A673 (cell line): ENCODE measurements at regions not wholly inside any gene's neighbourhood (a gene's known extent, or its start where the extent isn't known, plus 50 kb on each side); places are given as distances from the start of the nearest gene placed in this dataset.

Experiments
- BruUV-seq: library from RNA; stranded (reverse); fragments of 400-500 nt; replicated peaks from 2 replicates; lab custom pipeline; 2021; lab: Mats Ljungman, UMichigan
- CTCF ChIA-PET: fragments of 300-600 bp; sonication (Branson Sonifier 250); formaldehyde crosslinking; loops from one replicate; lab custom pipeline; 2022; ENCODE audit warnings: antibody characterized with exemption; lab: Charles Lee
- POLR2A ChIA-PET: fragments of 300-600 bp; sonication (Branson Sonifier 250); formaldehyde crosslinking; loops from one replicate; lab custom pipeline; 2022; ENCODE audit warnings: antibody characterized with exemption; ENCODE audit not compliant: low non-redundant PET; lab: Charles Lee
- DNase-seq: peaks from one replicate; pipeline ENCODE4 v3.0.0-alpha.2; 2015; ENCODE audit warnings: low spot score
- H3K27ac ChIP-seq: fragments of 200-600 bp; sonication (generic); 2 replicates; pipeline ENCODE4 v1.5.1; 2016; ENCODE audit warnings: mixed run types, low read depth, mild to moderate bottlenecking, mixed read lengths, antibody characterized with exemption, low read length; ENCODE audit not compliant: poor library complexity, severe bottlenecking
- H3K27me3 ChIP-seq: fragments of 200-600 bp; sonication (generic); replicated peaks from 2 replicates; pipeline ENCODE4 v1.6.1; 2017; ENCODE audit warnings: mixed run types, low read depth, mild to moderate bottlenecking, mixed read lengths, antibody characterized with exemption, low read length; ENCODE audit not compliant: insufficient read depth, poor library complexity
- H3K36me3 ChIP-seq: fragments of 200-600 bp; sonication (generic); 2 replicates; pipeline ENCODE4 v1.6.1; 2016; ENCODE audit warnings: mixed run types, mild to moderate bottlenecking, mixed read lengths, antibody characterized with exemption, low read length; ENCODE audit not compliant: insufficient read depth, poor library complexity, severe bottlenecking
- H3K4me1 ChIP-seq: fragments of 200-600 bp; sonication (generic); 2 replicates; pipeline ENCODE4 v1.6.1; 2017; ENCODE audit warnings: mixed run types, mild to moderate bottlenecking, mixed read lengths, antibody characterized with exemption, low read length; ENCODE audit not compliant: insufficient read depth, poor library complexity, severe bottlenecking
- H3K4me3 ChIP-seq: fragments of 200-600 bp; sonication (generic); 2 replicates; pipeline ENCODE4 v1.5.1; 2016; ENCODE audit warnings: low read depth, mixed run types, mild to moderate bottlenecking, mixed read lengths, low read length; ENCODE audit not compliant: poor library complexity, severe bottlenecking
- H3K9me3 ChIP-seq: fragments of 200-600 bp; sonication (generic); 2 replicates; pipeline ENCODE4 v1.6.1; 2016; ENCODE audit warnings: mixed run types, low read depth, mild to moderate bottlenecking, mixed read lengths, antibody characterized with exemption, low read length; ENCODE audit not compliant: poor library complexity, severe bottlenecking
- EZH2 ChIP-seq: fragments of 200-600 bp; sonication (generic); IDR thresholded peaks from 2 replicates; pipeline ENCODE4 v1.6.1; 2017; ENCODE audit warnings: borderline replicate concordance, low read depth, mild to moderate bottlenecking, mixed read lengths, antibody characterized with exemption, low read length; ENCODE audit not compliant: poor library complexity, severe bottlenecking
- intact Hi-C: fragments of 100-400 bp; cut with micrococcal nuclease; formaldehyde crosslinking; loops from one replicate; pipeline ENCODE4 v1.10.0; 2022; ENCODE audit not compliant: unreplicated experiment
- TF ChIP-seq, protein P1 (sequence below): fragments of 300-800, 200-600 bp; sonication (generic); conservative IDR thresholded peaks from 2 replicates; pipeline ENCODE4 v1.5.1; 2017; ENCODE audit warnings: low read depth, mild to moderate bottlenecking, antibody characterized with exemption, low read length, moderate library complexity, mixed read lengths

DNA sequence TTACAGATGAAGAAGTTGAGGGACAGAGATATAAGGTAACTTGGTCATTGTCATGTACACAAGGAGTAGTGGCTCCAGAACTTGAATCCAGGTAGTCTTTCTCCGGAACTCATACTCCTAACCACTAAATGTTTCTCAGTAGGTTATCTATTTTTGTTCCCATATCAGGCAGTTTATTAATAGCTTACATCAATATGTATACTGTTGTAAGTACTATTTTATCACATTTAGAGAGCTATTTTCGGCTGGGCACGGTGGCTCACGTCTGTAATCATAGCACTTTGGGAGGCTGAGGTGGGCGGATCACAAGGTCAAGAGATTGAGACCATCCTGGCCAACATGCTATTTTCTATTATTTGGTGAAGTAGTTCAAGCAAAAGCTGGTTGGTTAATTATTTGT is 415.6 kb upstream of the FBXO33 start:
- H3K9me3 ChIP-seq, result no peaks in the 10 kb centered on the region
- H3K4me1 ChIP-seq, result no peaks in the 10 kb centered on the region
- no TSS peak for BruUV-seq
- DNase-seq, result no peak
- H3K36me3 ChIP-seq, result no peaks in the 10 kb centered on the region
- intact Hi-C loops, result no loop called here
- ChIA-PET CTCF (no interaction called here), POLR2A (no interaction called here)
- H3K4me3 ChIP-seq, result no peak overlapping the region
- no peaks in the 10 kb centered on the region for H3K27me3 ChIP-seq
- H3K27ac ChIP-seq, result no peak overlapping the region
- TF ChIP-seq EZH2, result no peak
- TF ChIP-seq, protein P1, sequence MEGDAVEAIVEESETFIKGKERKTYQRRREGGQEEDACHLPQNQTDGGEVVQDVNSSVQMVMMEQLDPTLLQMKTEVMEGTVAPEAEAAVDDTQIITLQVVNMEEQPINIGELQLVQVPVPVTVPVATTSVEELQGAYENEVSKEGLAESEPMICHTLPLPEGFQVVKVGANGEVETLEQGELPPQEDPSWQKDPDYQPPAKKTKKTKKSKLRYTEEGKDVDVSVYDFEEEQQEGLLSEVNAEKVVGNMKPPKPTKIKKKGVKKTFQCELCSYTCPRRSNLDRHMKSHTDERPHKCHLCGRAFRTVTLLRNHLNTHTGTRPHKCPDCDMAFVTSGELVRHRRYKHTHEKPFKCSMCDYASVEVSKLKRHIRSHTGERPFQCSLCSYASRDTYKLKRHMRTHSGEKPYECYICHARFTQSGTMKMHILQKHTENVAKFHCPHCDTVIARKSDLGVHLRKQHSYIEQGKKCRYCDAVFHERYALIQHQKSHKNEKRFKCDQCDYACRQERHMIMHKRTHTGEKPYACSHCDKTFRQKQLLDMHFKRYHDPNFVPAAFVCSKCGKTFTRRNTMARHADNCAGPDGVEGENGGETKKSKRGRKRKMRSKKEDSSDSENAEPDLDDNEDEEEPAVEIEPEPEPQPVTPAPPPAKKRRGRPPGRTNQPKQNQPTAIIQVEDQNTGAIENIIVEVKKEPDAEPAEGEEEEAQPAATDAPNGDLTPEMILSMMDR, result no peak

DNA sequence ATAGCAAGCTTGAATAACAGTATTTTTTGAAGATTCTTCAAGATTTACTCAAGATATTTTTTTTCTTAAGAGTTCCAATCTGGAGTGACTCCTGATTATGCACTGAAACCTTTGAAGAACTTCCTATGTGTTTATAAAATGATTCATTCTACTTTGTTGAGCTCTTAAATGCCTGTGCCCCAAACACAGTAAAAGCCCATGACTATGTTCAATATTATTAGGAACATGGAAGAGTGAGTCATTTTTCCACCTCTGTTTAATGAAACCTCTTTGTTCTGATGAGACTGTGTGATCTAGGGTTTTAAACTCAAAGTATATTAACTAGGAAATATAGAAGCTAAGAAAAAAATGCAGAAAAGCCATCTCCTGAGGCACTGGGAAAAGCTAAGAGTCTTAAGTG is 415.0 kb upstream of the FBXO33 start:
- POLR2A ChIA-PET, result no interaction called here
- Histone ChIP-seq H3K27ac (no peak overlapping the region), H3K4me1 (no peaks in the 10 kb centered on the region), H3K9me3 (no peaks in the 10 kb centered on the region), H3K4me3 (no peak overlapping the region), H3K36me3 (no peaks in the 10 kb centered on the region), H3K27me3 (no peaks in the 10 kb centered on the region)
- no peak for TF ChIP-seq EZH2
- TF ChIP-seq, protein P1, result no peak
- intact Hi-C loops, result no loop called here
- no peak for DNase-seq
- BruUV-seq, result no TSS peak
- CTCF ChIA-PET, result no interaction called here

DNA sequence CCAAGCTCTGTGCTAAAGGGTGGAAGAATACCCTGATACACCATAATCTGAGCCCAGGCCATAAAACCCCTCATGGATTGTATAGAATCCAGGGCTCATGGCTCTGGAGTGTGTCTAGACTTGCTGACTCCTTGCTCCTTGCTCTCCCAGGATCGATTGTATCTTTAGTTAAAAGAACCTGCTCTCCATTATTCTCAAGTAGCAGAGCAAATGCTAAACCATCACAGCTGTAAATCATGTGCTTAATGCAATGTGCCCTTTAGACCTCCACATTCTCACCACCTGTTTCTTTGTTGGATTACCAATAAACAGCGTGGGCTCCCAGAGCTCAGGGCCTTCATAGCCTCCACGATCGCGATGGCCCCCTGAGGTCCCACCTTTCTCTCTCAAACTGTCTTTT is 411.6 kb upstream of the FBXO33 start:
- no TSS peak for BruUV-seq
- H3K4me3 ChIP-seq, result no peak overlapping the region
- ChIA-PET CTCF (no interaction called here), POLR2A (no interaction called here)
- no peaks in the 10 kb centered on the region for H3K4me1 ChIP-seq
- DNase-seq, result no peak
- no peaks in the 10 kb centered on the region for H3K27me3 ChIP-seq
- H3K36me3 ChIP-seq, result no peaks in the 10 kb centered on the region
- TF ChIP-seq, protein P1, result no peak
- TF ChIP-seq EZH2, result no peak
- H3K9me3 ChIP-seq, result no peaks in the 10 kb centered on the region
- intact Hi-C loops, result no loop called here
- H3K27ac ChIP-seq, result no peak overlapping the region
